ENCODE measurements at regions not wholly inside any gene's neighbourhood (a gene's known extent, or its start where the extent isn't known, plus 50 kb on each side); places are given as distances from the start of the nearest gene placed in this dataset.
"Not testable (repeated sequence)": the region's sequence is repeated elsewhere in the genome, so short reads cannot be mapped to it uniquely, and the experiment has no call there.

DNA sequence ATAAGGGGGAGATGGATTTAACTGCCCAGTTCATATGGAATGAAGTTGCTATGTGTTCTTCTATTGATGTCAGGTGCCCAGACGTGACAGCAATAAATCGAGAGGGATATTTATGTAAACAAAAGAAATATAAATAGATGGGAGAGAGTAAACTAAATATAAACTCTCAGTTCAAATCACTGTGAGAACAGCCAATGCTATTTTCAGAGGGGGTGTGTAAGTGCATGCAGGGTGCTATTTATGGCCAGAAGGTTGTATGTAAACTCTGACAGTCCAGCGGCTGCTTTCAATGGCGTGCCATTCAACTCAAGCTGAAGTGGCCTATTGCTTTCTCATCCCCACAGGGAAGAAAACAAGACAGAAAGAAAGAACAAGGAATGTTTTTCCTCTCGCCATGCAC lies 127.2 kb downstream of the KCNA5 start:
- no peaks in the 10 kb centered on the region for H3K36me3 ChIP-seq
- no peak overlapping the region for H3K27ac ChIP-seq
- H3K4me3 ChIP-seq, result no peak overlapping the region
- DNase-seq (ENCODE audit: extremely low spot score in 2 of 2), result no peak
- peaks cover 5% of the 10 kb centered on the region for H3K4me1 ChIP-seq
- no peaks in the 10 kb centered on the region for H3K27me3 ChIP-seq
- TF ChIP-seq POLR2AphosphoS5 (IDR thresholded peaks at IDR 0.05; ENCODE audit: insufficient read depth in 1 of 2, low read depth in 1 of 2) (no peak), POLR2A (IDR thresholded peaks at IDR 0.05) (no peak)
- TF ChIP-seq, protein P1, sequence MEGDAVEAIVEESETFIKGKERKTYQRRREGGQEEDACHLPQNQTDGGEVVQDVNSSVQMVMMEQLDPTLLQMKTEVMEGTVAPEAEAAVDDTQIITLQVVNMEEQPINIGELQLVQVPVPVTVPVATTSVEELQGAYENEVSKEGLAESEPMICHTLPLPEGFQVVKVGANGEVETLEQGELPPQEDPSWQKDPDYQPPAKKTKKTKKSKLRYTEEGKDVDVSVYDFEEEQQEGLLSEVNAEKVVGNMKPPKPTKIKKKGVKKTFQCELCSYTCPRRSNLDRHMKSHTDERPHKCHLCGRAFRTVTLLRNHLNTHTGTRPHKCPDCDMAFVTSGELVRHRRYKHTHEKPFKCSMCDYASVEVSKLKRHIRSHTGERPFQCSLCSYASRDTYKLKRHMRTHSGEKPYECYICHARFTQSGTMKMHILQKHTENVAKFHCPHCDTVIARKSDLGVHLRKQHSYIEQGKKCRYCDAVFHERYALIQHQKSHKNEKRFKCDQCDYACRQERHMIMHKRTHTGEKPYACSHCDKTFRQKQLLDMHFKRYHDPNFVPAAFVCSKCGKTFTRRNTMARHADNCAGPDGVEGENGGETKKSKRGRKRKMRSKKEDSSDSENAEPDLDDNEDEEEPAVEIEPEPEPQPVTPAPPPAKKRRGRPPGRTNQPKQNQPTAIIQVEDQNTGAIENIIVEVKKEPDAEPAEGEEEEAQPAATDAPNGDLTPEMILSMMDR (IDR thresholded peaks at IDR 0.05), result no peak
- no peaks in the 10 kb centered on the region for H3K9me3 ChIP-seq
- intact Hi-C loops (cut with DNase I), result no loop called here

DNA sequence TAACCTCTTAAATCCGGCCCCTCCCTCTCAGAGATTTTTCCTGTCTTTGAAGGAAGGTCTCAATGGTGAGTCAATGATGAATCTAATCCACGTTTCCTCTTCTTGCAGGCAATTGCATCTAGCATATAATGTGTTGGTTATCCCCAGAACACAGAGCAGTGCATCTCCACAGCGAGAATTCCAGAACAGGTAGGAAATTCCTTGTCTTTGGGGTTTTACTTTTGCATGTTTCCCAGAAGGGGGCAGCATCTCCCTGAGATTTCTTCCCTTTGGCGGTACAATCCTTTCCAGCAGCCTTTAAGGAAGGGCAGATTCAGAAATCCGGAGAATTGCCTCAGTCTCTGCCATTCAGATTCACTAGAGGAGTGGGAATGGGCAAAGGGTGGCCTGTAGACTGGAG lies 128.0 kb downstream of the KCNA5 start:
- DNase-seq (ENCODE audit: extremely low spot score in 2 of 2), result peak in 1 of 2 donors; percentile 4
- Histone ChIP-seq H3K4me1 (peaks cover 5% of the 10 kb centered on the region), H3K4me3 (no peak overlapping the region), H3K27ac (no peak overlapping the region), H3K9me3 (no peaks in the 10 kb centered on the region), H3K27me3 (no peaks in the 10 kb centered on the region), H3K36me3 (no peaks in the 10 kb centered on the region)
- TF ChIP-seq POLR2AphosphoS5 (IDR thresholded peaks at IDR 0.05; ENCODE audit: insufficient read depth in 1 of 2, low read depth in 1 of 2), result no peak
- TF ChIP-seq, protein P1 (IDR thresholded peaks at IDR 0.05), result peak; percentile 31 to 37 (median 31)
- TF ChIP-seq POLR2A (IDR thresholded peaks at IDR 0.05), result no peak
- intact Hi-C loops (cut with DNase I), result no loop called here

DNA sequence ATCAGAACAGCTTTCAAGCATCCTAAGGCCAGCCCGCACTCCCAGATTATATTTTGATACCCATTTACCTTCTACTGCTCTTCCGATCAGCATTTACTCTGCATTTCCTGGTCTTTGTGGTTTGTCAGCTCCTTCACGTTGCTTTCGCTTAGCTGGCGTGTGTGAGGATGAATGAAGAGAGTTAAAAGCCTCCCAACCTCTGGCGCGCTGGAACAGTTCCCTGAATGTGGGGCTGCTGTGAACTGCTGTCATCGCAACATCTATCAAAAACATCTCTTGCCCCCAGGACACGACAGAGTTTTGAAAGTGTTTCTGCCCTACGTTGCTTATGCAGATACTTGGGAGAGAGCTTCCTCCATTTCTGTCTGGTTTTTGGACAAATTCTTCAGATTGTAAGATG lies 129.2 kb downstream of the KCNA5 start:
- Histone ChIP-seq H3K4me3 (no peak overlapping the region), H3K4me1 (no peaks in the 10 kb centered on the region), H3K27me3 (no peaks in the 10 kb centered on the region), H3K27ac (no peak overlapping the region), H3K9me3 (no peaks in the 10 kb centered on the region), H3K36me3 (no peaks in the 10 kb centered on the region)
- TF ChIP-seq, protein P1 (IDR thresholded peaks at IDR 0.05), result no peak
- TF ChIP-seq POLR2AphosphoS5 (IDR thresholded peaks at IDR 0.05; ENCODE audit: insufficient read depth in 1 of 2, low read depth in 1 of 2) (no peak), POLR2A (IDR thresholded peaks at IDR 0.05) (no peak)
- no peak for DNase-seq (ENCODE audit: extremely low spot score in 2 of 2)
- intact Hi-C loops (cut with DNase I), result no loop called here

DNA sequence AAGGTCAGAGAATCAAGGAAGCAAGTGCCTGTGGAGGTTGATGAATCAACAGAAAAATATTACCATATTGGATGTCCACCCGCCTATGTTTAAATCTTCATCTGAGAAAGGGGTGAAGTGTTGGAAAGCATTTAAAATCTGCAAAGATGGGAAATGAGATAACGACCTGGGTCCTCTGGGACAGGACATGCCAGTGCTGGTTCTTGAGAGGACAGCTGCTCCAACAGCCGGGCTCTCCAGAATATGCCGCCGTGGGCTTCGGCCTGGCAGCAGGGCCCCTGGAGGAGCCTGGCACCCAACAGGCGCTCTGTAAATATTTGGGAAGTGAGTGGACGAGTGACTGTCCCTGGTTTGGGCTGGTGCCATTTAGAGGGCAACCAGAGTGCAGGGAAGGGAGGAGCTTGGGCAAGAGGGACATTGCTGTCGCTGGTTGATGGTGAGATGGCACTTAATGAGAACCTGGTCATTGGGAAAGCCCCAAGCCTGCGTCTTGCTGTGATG lies 129.9 kb downstream of the KCNA5 start:
- H3K27me3 ChIP-seq, result no peaks in the 10 kb centered on the region
- H3K9me3 ChIP-seq, result no peaks in the 10 kb centered on the region
- no peak overlapping the region for H3K4me3 ChIP-seq
- no peak overlapping the region for H3K27ac ChIP-seq
- no peak for DNase-seq (ENCODE audit: extremely low spot score in 2 of 2)
- intact Hi-C loops (cut with DNase I), result no loop called here
- H3K4me1 ChIP-seq, result no peaks in the 10 kb centered on the region
- H3K36me3 ChIP-seq, result no peaks in the 10 kb centered on the region
- TF ChIP-seq, protein P1 (IDR thresholded peaks at IDR 0.05), result no peak
- TF ChIP-seq POLR2A (IDR thresholded peaks at IDR 0.05) (no peak), POLR2AphosphoS5 (IDR thresholded peaks at IDR 0.05; ENCODE audit: insufficient read depth in 1 of 2, low read depth in 1 of 2) (no peak)

DNA sequence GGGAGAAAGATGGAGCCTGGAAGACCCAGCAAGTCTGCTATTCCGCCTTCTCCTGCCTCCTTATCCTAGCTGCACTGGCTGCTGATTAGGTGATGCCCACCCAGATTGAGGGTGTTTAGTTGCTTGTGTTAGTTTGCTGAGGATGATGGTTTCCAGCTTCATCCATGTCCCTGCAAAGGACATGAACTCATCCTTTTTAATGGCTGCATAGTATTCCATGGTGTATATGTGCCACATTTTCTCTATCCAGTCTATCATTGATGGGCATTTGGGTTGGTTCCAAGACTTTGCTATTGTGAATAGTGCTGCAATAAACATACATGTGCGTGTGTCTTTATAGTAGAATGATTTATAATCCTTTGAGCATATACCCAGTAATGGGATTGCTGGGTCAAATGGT lies 131.7 kb downstream of the KCNA5 start:
- DNase-seq (ENCODE audit: extremely low spot score in 2 of 2); H3K36me3 ChIP-seq; H3K4me1 ChIP-seq; H3K27me3 ChIP-seq; intact Hi-C loops (cut with DNase I); H3K9me3 ChIP-seq; H3K27ac ChIP-seq; H3K4me3 ChIP-seq: not testable (repeated sequence)

DNA sequence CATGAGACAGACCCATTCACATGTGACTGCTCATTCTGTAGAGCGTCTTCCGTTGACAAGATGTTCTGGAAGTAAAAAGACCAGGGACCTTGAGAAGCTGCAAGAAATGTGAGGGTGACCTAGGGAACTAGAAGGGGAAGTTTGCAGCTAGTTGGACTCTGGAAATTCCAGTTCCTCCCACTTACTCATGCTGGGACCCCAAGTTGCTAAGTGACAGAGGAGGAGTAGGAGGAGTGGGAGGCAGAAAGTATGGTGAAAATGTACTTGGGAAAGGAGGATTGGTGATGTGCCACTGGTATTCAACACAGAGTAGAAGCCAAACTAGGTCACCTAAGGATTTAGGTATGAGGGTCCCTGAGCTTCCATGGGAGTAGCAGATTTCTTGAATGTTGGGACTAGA lies 132.4 kb downstream of the KCNA5 start:
- Histone ChIP-seq H3K27ac (no peak overlapping the region), H3K36me3 (no peaks in the 10 kb centered on the region), H3K27me3 (no peaks in the 10 kb centered on the region), H3K9me3 (no peaks in the 10 kb centered on the region), H3K4me3 (no peak overlapping the region), H3K4me1 (no peaks in the 10 kb centered on the region)
- no peak for TF ChIP-seq POLR2A (IDR thresholded peaks at IDR 0.05)
- TF ChIP-seq, protein P1 (IDR thresholded peaks at IDR 0.05), result no peak
- no peak for TF ChIP-seq POLR2AphosphoS5 (IDR thresholded peaks at IDR 0.05; ENCODE audit: insufficient read depth in 1 of 2, low read depth in 1 of 2)
- no peak for DNase-seq (ENCODE audit: extremely low spot score in 2 of 2)
- intact Hi-C loops (cut with DNase I), result no loop called here
